ENCODE measurements at regions not wholly inside any gene's neighbourhood (a gene's known extent, or its start where the extent isn't known, plus 50 kb on each side); places are given as distances from the start of the nearest gene placed in this dataset.

DNA sequence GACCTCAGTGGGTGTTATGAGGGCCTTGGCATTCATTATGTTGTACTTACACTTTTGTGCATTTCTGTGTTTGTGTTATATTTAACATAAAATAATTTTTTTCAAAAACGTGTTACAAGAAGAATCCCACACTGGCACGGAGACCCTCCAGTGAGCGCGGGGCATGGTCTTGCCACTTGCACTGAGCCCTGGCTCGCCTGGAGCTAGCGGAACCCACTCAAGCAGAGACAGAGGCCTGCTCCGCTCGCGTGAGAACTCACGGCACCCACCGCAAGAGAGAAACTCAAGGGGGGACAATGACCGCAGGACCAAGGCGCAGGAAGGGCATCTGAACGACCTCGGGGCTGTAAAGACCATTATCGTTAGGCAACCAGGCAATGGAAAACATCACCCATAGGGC, 248.0 kb upstream of the SOX11 start:
- Mint-ChIP-seq H3K4me1 (ENCODE audit: insufficient read depth, unreplicated experiment) (no peaks in the 10 kb centered on the region), H3K27ac (ENCODE audit: low read depth, unreplicated experiment) (no peak overlapping the region), H3K9me3 (ENCODE audit: unreplicated experiment) (no peaks in the 10 kb centered on the region), H3K36me3 (ENCODE audit: insufficient read depth, unreplicated experiment) (no peaks in the 10 kb centered on the region), H3K4me3 (ENCODE audit: unreplicated experiment) (no peak overlapping the region), H3K27me3 (ENCODE audit: insufficient read depth, unreplicated experiment) (no peaks in the 10 kb centered on the region)
- TF ChIP-seq CTCF (IDR thresholded peaks at IDR 0.05; ENCODE audit: unreplicated experiment) = no peak
- intact Hi-C loops (cut with micrococcal nuclease) = no loop called here
- POLR2A ChIA-PET = no interaction called here
- no TSS peak for BruUV-seq (replicated peaks)
- no peak for DNase-seq (ENCODE audit: unreplicated experiment)
- CTCF ChIA-PET = no interaction called here

GRCh38 chr2:5444854-5445253, 247.3 kb upstream of the SOX11 start:
- H3K27ac Mint-ChIP-seq (ENCODE audit: low read depth, unreplicated experiment) = no peak overlapping the region
- DNase-seq (ENCODE audit: unreplicated experiment) = no peak
- intact Hi-C loops (cut with micrococcal nuclease) = no loop called here
- H3K36me3 Mint-ChIP-seq (ENCODE audit: insufficient read depth, unreplicated experiment) = no peaks in the 10 kb centered on the region
- no peak for TF ChIP-seq CTCF (IDR thresholded peaks at IDR 0.05; ENCODE audit: unreplicated experiment)
- no peaks in the 10 kb centered on the region for H3K4me1 Mint-ChIP-seq (ENCODE audit: insufficient read depth, unreplicated experiment)
- BruUV-seq (replicated peaks) = no TSS peak
- ChIA-PET POLR2A (no interaction called here), CTCF (no interaction called here)
- H3K27me3 Mint-ChIP-seq (ENCODE audit: insufficient read depth, unreplicated experiment) = no peaks in the 10 kb centered on the region
- no peak overlapping the region for H3K4me3 Mint-ChIP-seq (ENCODE audit: unreplicated experiment)
- no peaks in the 10 kb centered on the region for H3K9me3 Mint-ChIP-seq (ENCODE audit: unreplicated experiment)

DNA sequence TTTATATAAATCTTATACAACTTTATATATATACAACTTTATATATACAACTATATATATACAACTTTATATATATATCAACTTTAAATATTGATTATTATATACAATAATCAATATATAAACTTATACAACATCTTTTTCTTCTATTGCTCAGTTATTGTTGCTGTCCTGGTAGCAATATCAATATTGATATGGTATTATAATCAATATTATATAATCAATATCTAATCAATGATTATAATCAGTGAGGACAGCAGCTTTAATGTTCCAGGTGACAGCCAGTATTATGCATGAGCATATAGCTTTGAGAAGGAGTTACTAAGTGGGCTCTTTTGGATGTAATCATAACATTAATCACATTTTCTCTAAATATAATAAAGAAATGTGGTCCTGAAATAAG, 242.3 kb upstream of the SOX11 start:
- POLR2A ChIA-PET = no interaction called here
- no peak overlapping the region for H3K27ac Mint-ChIP-seq (ENCODE audit: low read depth, unreplicated experiment)
- no TSS peak for BruUV-seq (replicated peaks)

DNA sequence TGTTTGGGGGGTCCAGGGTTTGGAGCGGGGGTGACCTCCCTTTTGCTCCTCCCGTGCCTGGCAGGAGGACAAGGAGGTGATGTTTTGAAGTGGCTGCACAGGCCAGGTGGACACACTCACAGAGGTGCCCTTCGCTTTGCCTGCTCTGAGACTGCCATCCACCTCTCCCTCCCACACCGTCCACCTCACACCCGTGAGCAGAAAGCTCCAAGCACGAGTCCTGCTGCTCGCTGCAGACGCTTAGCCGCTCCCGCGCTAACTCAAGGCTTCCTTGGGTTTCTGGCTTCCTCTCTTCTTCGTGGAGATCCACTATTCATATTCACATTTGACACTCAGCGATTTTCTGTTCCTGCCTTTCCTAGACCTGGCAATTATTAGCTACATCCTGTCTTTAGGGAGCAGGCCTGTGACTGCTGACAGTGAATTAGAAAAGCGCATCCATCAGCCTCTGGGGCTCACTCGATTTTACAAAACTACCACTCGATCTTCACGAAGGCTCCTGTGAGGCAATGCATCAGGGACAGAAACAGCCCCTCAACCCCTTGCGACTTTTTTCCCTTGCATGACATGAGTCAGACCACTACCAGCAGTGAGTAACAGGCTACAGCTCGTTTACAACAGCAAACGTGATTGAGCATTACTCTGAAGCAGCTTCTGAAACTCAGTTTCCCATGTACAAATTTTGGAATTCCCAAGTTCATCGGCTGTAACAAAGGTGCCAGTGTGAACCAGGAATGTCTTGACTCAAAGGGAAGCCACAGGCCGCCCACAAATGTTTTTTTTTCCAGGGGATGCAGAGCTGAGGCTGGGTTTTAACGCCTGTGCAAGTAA, 238.7 kb upstream of the SOX11 start:
- no peak for TF ChIP-seq CTCF (IDR thresholded peaks at IDR 0.05; ENCODE audit: unreplicated experiment)
- peak; percentile 18 for DNase-seq (ENCODE audit: unreplicated experiment)
- H3K27ac Mint-ChIP-seq (ENCODE audit: low read depth, unreplicated experiment) = peak overlapping the region; percentile 49

More for the DNA sequence above, 242.3 kb upstream of the SOX11 start:
- Mint-ChIP-seq H3K36me3 (ENCODE audit: insufficient read depth, unreplicated experiment) (no peaks in the 10 kb centered on the region), H3K4me3 (ENCODE audit: unreplicated experiment) (no peak overlapping the region), H3K4me1 (ENCODE audit: insufficient read depth, unreplicated experiment) (peaks cover 8% of the 10 kb centered on the region), H3K9me3 (ENCODE audit: unreplicated experiment) (no peaks in the 10 kb centered on the region), H3K27me3 (ENCODE audit: insufficient read depth, unreplicated experiment) (no peaks in the 10 kb centered on the region)
- intact Hi-C loops (cut with micrococcal nuclease) = no loop called here
- no peak for DNase-seq (ENCODE audit: unreplicated experiment)
- TF ChIP-seq CTCF (IDR thresholded peaks at IDR 0.05; ENCODE audit: unreplicated experiment) = no peak
- CTCF ChIA-PET = no interaction called here

More for the DNA sequence above, 238.7 kb upstream of the SOX11 start:
- Mint-ChIP-seq H3K27me3 (ENCODE audit: insufficient read depth, unreplicated experiment) (no peaks in the 10 kb centered on the region), H3K36me3 (ENCODE audit: insufficient read depth, unreplicated experiment) (no peaks in the 10 kb centered on the region), H3K4me1 (ENCODE audit: insufficient read depth, unreplicated experiment) (peaks cover 8% of the 10 kb centered on the region), H3K9me3 (ENCODE audit: unreplicated experiment) (no peaks in the 10 kb centered on the region), H3K4me3 (ENCODE audit: unreplicated experiment) (no peak overlapping the region)
- CTCF ChIA-PET = interaction anchor here (1.2 kb wide), 1 partner anchor 10 kb away, joined by 5 read pairs; no protein-coding TSS in a partner anchor
- POLR2A ChIA-PET = interaction anchor here (0.7 kb wide), 1 partner anchor 1026 kb away, joined by 3 read pairs; no protein-coding TSS in a partner anchor
- no TSS peak for BruUV-seq (replicated peaks)
- intact Hi-C loops (cut with micrococcal nuclease) = no loop called here
